GM19328 (cell line): ENCODE measurements at regions not wholly inside any gene's neighbourhood (a gene's known extent, or its start where the extent isn't known, plus 50 kb on each side); places are given as distances from the start of the nearest gene placed in this dataset.
"Not testable (repeated sequence)": the region's sequence is repeated elsewhere in the genome, so short reads cannot be mapped to it uniquely, and the experiment has no call there.

Experiments used
- ATAC-seq: cut with Tn5 transposase; IDR thresholded peaks from one replicate; pipeline ENCODE4 v1.9.1; 2021; ENCODE audit warnings: mild to moderate bottlenecking, moderate library complexity; ENCODE audit not compliant: unreplicated experiment

DNA sequence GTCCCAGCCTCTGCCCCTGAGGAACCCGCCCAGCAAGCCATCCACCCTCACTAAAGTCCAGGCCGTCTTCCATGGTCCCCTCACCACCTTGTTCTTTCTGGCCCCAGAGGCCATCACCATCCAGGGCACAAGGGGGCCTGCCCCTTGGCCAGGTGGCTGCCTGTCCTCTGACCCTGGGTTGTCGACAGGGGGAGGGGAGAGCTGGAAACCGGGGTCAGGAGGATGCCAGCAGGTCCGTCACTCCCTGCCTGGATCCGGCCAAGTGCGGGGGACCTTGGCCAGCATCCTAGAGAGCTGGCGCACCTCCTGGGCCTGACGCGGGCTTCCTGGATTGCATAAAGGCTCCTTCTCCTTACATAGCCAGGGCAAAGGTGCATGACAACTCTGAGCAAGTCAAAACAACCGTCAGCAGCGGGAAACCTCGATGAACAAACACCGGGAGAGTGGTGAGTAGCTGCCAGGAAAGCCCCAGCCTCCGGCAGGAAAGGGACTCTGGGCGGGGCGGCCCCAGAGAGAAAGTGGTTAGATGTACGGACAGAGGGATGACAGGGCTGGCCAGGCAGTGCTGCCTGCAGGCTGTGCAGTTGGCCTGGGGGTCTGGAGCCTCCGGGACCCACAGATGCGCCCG, 4461.2 kb upstream of the TPTE start:
- ATAC-seq = not testable (repeated sequence)

DNA sequence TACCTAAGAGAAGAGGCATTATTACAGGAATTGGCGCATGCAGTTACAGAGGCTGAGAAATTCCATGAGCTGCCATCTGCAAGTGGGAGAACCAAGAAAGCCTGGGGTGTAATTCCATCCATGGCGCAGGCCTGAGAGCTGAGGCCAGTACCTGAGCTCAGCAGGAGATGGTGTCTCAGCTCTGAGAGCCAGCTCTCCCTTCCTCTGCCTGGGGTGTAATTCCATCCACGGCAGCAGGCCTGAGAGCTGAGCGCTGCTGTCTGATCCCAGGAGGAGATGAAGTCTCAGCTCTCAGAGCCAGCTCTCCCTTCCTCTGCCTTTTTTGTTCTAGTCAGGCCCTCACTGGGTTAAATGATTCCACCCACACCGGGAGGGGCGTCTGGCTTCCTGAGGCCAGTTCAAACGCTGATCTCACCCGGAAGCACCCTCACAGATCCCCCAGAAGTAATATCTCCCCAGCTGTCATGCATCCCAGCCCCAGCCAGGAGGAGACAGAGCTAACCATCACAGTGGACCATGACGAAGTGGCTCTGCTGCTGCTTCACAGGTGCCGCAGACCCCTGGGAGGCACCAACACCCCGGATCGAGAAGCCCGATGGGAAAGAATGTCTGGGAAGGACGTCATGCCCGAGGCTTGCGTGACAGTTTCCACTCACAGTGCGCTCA, 4454.9 kb upstream of the TPTE start:
- not testable (repeated sequence) for ATAC-seq

DNA sequence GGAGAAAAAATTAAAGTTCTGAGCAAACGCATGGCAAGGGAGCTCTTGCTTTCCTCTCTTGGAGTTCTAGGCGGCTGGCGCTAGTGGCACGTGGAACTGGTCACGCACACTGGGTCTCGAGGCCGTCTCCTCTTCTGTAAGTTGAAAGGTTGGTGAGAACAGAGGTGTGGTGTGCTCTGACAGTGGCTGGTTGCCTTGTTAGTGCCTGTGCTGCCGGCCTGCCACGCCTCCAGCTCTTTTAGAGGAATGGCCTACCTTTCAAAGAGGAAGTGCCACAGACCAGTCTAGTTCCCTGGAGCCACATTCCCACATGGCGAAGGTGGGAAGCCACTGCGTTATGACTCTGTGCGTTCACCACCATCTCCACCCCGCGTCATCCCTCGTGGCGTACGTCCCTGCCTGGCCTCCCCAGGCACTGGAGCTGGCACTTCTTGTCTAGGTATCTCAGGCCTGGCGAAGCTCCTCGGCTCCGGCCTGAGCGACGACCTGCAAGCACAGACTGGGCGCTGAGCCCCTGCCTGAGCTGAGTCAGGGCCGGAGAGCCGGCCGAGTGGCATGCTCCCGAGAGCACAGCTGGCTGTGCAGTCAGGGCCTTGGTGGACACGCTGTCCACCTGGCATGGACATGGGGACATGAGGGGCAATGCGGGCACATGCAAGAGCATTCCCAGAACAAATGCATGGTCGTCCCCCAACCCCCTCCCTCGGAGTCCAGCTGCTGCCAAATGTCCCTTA, 4453.1 kb upstream of the TPTE start:
- ATAC-seq = not testable (repeated sequence)

DNA sequence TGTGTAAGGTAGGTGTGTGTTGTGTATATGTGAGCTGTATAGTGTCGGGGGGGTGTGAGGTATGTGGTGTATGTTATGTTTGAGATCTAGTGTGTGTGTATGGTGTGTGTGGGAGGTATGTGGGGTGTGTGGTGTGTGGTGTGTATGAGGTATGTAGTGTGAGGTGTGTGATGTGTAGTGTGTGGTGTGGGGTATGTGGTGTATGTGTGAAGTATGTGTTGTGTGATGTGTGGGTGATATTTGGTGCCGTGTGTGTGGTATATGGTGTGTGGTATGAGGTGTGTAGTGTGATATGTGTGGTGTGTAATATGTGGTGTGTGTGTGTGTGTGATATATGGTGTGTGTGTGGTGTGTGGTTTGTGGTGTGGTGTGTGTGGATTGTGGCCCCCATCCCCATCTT, 4451.2 kb upstream of the TPTE start:
- not testable (repeated sequence) for ATAC-seq

DNA sequence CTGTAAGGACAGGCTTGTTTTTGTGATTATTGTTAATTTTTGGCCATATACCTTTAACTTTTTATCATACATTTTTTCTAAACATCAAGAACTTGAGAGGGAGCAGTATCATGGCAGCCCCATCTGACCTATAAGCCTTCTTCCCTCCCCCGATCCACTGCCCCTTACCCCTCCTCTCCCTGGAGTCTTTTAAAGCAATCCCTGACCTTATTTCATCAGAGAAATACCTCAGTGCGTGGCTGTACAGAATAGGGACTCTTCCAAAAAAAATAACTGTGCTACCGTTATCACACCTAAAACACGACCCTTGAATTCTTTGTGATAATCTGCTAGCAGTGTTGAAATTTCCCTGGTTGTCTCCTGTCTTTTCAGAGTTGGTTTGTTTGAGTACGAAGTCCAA, 4448.7 kb upstream of the TPTE start:
- not testable (repeated sequence) for ATAC-seq

DNA sequence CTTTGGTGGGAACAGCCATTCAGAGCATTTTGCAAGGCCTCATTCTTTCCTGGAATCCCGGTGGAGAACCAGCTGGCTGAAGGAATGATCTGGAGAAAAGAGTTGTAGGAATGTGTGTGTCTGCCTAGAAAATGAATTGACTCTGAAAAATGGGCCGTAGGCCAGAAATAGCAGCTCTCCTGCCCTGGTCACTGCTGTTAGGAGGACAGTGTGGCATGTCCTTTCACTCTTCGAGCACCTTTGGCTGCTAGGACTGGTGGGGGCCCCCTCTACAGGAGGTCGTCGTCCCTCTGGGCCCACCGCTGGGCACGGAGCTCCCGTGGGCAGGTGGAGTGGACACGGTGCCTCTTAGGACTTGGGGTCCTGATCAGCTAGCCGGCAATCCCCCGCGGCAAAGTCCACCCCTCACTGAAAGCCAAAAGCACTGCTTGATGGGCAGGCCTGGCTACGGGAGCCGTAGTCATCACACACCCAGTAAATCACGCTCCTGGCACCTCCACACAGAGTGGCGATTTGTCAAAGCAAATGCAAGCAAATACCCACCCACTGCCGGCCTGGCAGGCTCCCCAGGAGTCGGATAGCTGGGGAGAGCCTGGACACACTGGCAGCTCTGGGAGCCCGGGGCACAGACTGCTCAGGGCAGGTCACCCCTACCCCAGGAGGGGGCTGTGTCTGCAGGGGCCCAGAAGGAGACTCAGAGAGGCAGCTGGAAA, 4447.2 kb upstream of the TPTE start:
- not testable (repeated sequence) for ATAC-seq

- ATAC-seq = not testable (repeated sequence)
These were observed 4446.4 kb upstream of the TPTE start for GRCh38 chr21:6074935-6075334.

- not testable (repeated sequence) for ATAC-seq
These were observed 4445.7 kb upstream of the TPTE start for GRCh38 chr21:6075627-6076208.

- ATAC-seq = not testable (repeated sequence)
These were observed 4444.0 kb upstream of the TPTE start for GRCh38 chr21:6077358-6077757.

- not testable (repeated sequence) for ATAC-seq
These were observed 4442.5 kb upstream of the TPTE start for GRCh38 chr21:6078902-6079301.

DNA sequence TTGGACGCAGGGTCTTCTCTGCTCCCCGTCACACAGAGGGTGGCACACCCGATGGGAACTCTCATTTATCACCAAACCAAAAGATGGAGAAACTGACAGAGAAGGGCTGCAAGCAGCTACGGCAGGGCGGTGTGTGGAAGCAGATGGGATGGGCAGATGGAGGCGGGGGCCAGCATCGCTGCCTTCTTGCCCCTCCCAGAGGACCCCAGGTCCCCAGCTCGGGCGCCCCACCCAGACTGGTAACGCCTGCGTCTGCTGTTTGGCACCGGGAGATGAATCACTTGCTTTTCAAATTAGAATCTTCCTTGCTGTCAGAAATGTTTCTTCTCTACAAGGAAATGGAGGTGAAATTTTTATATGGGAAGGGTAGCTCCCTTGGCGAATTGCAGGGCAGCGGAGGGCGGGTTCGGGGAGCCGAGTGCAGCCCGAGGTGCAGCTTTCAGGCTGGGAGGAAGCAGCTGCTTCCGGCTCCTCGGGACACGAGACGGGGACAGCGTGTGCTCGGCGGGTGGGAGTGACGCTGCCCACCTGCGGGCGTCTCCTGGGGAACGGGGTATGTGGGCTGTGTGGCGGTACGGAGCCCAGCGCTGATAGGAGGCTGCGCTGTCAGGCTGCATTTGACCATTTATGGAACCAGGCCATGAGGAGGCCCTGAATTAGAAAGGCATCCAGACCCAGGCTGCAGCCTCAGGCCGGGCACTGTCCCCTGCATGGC, 4440.3 kb upstream of the TPTE start:
- not testable (repeated sequence) for ATAC-seq

GRCh38 chr21:6082166-6082565, 4439.2 kb upstream of the TPTE start:
- not testable (repeated sequence) for ATAC-seq

DNA sequence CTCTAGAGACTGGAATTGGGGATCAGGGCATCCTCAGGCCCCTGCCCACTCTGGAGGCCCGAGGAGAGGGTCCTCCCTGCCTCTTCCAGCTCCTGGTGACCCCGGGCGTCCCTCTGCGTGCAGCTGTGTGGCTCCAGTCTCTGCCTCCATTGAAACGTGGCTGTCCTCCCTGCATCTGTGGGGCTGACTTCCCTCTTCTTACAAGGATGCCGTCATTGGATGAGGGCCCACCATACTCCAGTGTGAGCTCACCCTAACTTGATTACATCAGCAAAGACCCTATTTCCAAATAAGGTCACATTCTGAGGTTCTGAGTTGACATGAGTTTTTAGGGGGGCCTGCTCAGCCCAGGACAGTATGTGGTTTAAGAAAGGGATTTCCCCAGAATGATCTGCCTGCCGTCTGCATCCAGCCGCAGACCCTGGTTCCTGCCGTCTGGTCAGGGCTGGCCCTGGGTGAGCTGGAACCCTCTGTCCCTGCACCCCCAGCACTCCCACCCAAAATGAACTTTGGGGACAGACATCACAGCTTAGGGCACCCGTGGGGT, 4437.7 kb upstream of the TPTE start:
- not testable (repeated sequence) for ATAC-seq

DNA sequence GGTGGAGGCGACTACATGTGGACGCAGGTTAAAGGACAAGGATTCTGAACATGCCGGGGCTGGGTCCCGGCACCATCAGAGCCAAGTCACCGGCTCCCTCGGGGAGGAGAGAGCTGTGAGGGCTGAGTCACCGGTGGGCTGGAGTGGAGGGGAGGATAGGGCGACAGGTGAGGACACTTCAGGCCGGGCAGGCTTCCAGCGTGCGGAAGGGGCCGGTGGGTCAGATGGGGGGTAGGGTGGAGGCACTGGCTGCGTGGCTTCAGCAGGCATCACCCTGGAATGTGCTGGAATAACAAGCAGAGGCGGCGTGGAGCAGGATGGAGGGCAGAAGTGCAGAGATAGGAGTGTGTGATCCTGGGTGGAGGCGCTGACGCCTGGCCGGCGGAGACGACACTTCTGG, 4435.3 kb upstream of the TPTE start:
- ATAC-seq = not testable (repeated sequence)

DNA sequence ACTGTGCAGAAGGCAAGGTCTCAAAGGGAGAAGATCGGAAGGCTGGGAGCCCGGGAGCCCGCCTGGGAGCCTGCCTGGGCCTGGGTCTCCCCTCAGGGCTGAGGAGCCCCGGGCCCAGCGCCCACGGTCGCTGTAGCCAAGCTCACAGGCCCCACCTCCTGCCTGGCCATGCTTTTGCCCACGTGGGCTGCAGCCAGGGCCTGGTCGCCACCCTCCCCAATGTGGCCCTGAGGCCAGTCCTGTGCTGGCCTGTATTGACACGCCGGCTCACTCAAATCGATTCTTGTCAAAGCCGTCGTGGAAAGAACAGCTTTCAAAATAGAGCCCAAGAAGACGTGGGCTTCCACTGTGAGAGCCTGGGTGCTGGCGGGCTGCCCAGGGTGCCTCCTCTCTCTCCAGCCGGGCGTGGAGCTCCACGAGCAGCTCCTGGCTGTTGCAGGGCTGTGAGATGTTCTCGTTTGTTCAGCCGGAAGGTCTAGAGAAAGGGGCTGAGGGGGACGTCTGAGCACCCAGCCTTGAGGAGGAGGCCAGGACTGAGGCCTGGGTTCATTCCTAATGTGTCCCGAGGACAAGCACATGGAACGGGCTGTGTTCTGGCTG, 4433.7 kb upstream of the TPTE start:
- ATAC-seq = not testable (repeated sequence)

- ATAC-seq = not testable (repeated sequence)
These were observed 4431.0 kb upstream of the TPTE start for GRCh38 chr21:6090286-6090908.

- ATAC-seq = not testable (repeated sequence)
These were observed 4429.9 kb upstream of the TPTE start for GRCh38 chr21:6091335-6092027.

DNA sequence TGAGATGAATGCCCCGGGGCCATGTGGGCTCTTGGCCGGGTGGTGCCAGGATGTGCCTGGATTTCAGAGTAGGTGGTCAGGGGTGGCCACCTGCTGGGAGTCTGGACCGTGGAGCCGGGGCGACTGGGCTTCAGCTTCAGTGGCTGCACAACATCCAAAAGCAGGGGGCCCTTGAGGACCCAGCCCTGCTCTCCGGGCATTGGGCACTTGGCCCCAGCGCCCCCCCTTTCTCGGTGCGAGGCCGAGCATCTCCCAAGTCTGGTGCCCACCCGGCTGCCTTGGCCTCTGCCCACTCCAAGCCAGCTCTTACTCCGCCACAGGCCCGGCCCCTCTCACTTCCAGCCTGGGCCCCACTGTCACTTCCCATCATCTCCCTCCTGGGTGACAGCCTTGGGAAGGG, 4429.0 kb upstream of the TPTE start:
- ATAC-seq = not testable (repeated sequence)
